ENCODE measurements at regions not wholly inside any gene's neighbourhood (a gene's known extent, or its start where the extent isn't known, plus 50 kb on each side); places are given as distances from the start of the nearest gene placed in this dataset.

- DNase-seq (ENCODE audit: low read depth in 4 of 4, low spot score in 3 of 4): no peak
Measured at GRCh38 chr13:27014406-27015359, 156.9 kb downstream of the USP12 start.

- no peak for DNase-seq (ENCODE audit: low read depth in 4 of 4, low spot score in 3 of 4)
Measured at GRCh38 chr13:27012482-27013197, 159.0 kb downstream of the USP12 start.

GRCh38 chr13:27011661-27012060 lies 159.9 kb downstream of the USP12 start:
- DNase-seq (ENCODE audit: low read depth in 4 of 4, low spot score in 3 of 4): no peak

- no peak for DNase-seq (ENCODE audit: low read depth in 4 of 4, low spot score in 3 of 4)
Measured at GRCh38 chr13:27008733-27009132, 162.9 kb downstream of the USP12 start.

- no peak for DNase-seq (ENCODE audit: low read depth in 4 of 4, low spot score in 3 of 4)
Measured at GRCh38 chr13:27007166-27007565, 164.4 kb downstream of the USP12 start.

- no peak for DNase-seq (ENCODE audit: low read depth in 4 of 4, low spot score in 3 of 4)
Measured at GRCh38 chr13:27006519-27007161, 165.0 kb downstream of the USP12 start.

GRCh38 chr13:27005976-27006518 lies 165.6 kb downstream of the USP12 start:
- no peak for DNase-seq (ENCODE audit: low read depth in 4 of 4, low spot score in 3 of 4)

- DNase-seq (ENCODE audit: low read depth in 4 of 4, low spot score in 3 of 4): no peak
Measured at GRCh38 chr13:27005556-27005955, 166.1 kb downstream of the USP12 start.

- no peak for DNase-seq (ENCODE audit: low read depth in 4 of 4, low spot score in 3 of 4)
Measured at GRCh38 chr13:27004866-27005265, 166.7 kb downstream of the USP12 start.

GRCh38 chr13:27004326-27004725 lies 167.3 kb downstream of the USP12 start:
- no peak for DNase-seq (ENCODE audit: low read depth in 4 of 4, low spot score in 3 of 4)

GRCh38 chr13:27001705-27002104 lies 169.9 kb downstream of the USP12 start:
- DNase-seq (ENCODE audit: low read depth in 4 of 4, low spot score in 3 of 4): no peak

- no peak for DNase-seq (ENCODE audit: low read depth in 4 of 4, low spot score in 3 of 4)
Measured at GRCh38 chr13:27000686-27001085, 170.9 kb downstream of the USP12 start.

GRCh38 chr13:26999499-26999898 lies 172.1 kb downstream of the USP12 start:
- DNase-seq (ENCODE audit: low read depth in 4 of 4, low spot score in 3 of 4): no peak

GRCh38 chr13:26998292-26998691 lies 173.3 kb downstream of the USP12 start:
- no peak for DNase-seq (ENCODE audit: low read depth in 4 of 4, low spot score in 3 of 4)

GRCh38 chr13:26996965-26997752 lies 174.5 kb downstream of the USP12 start:
- DNase-seq (ENCODE audit: low read depth in 4 of 4, low spot score in 3 of 4): no peak

- DNase-seq (ENCODE audit: low read depth in 4 of 4, low spot score in 3 of 4): no peak
Measured at GRCh38 chr13:26995159-26995558, 176.5 kb downstream of the USP12 start.

GRCh38 chr13:26993780-26994179 lies 177.8 kb downstream of the USP12 start:
- DNase-seq (ENCODE audit: low read depth in 4 of 4, low spot score in 3 of 4): no peak

GRCh38 chr13:26992951-26993719 lies 178.5 kb downstream of the USP12 start:
- DNase-seq (ENCODE audit: low read depth in 4 of 4, low spot score in 3 of 4): no peak

- DNase-seq (ENCODE audit: low read depth in 4 of 4, low spot score in 3 of 4): no peak
Measured at GRCh38 chr13:26991508-26992181, 180.0 kb downstream of the USP12 start.
